KMS-11 (cell line): ENCODE measurements at regions not wholly inside any gene's neighbourhood (a gene's known extent, or its start where the extent isn't known, plus 50 kb on each side); places are given as distances from the start of the nearest gene placed in this dataset.
"Not testable (repeated sequence)": the region's sequence is repeated elsewhere in the genome, so short reads cannot be mapped to it uniquely, and the experiment has no call there.

ENCODE experiments used
- H2AFZ ChIP-seq: fragments of 200-600 bp; sonication (generic); 2 replicates; pipeline ENCODE4 v1.6.1; 2016; ENCODE audit warnings: antibody characterized with exemption, mixed run types, low read depth
- H3K27ac ChIP-seq: fragments of 200-600 bp; sonication (generic); 2 replicates; pipeline ENCODE4 v1.6.1; 2016; ENCODE audit warnings: mild to moderate bottlenecking, mixed run types
- H3K27me3 ChIP-seq: fragments of 200-600 bp; sonication (generic); 2 replicates; pipeline ENCODE4 v1.6.1; 2017; ENCODE audit warnings: mild to moderate bottlenecking, low read depth, mixed run types, moderate library complexity; ENCODE audit not compliant: insufficient read depth
- H3K36me3 ChIP-seq: fragments of 200-600 bp; sonication (generic); 2 replicates; pipeline ENCODE4 v1.6.1; 2017; ENCODE audit warnings: mild to moderate bottlenecking, mixed run types; ENCODE audit not compliant: insufficient read depth
- H3K4me1 ChIP-seq: fragments of 200-600 bp; sonication (generic); 2 replicates; pipeline ENCODE4 v1.6.1; 2016; ENCODE audit warnings: mild to moderate bottlenecking, low read depth, mixed run types; ENCODE audit not compliant: poor library complexity, severe bottlenecking
- H3K4me2 ChIP-seq: fragments of 200-600 bp; sonication (generic); 2 replicates; pipeline ENCODE4 v1.7.0; 2016; ENCODE audit warnings: mild to moderate bottlenecking, mixed run types
- H3K4me3 ChIP-seq: fragments of 200-600 bp; sonication (generic); IDR thresholded peaks from 2 replicates; pipeline ENCODE4 v1.6.1; 2017; ENCODE audit warnings: low read depth, low read length, mixed read lengths; ENCODE audit not compliant: insufficient read depth
- H3K79me2 ChIP-seq: fragments of 200-600 bp; sonication (generic); 2 replicates; pipeline ENCODE4 v1.6.1; 2016; ENCODE audit warnings: low read depth, mixed run types; ENCODE audit not compliant: insufficient read depth
- H3K9ac ChIP-seq: fragments of 200-600 bp; sonication (generic); 2 replicates; pipeline ENCODE4 v1.6.1; 2016; ENCODE audit warnings: mild to moderate bottlenecking, mixed run types
- H4K20me1 ChIP-seq: fragments of 200-600 bp; sonication (generic); 2 replicates; pipeline ENCODE4 v1.6.1; 2016; ENCODE audit warnings: mild to moderate bottlenecking, mixed run types; ENCODE audit not compliant: insufficient read depth
- TF ChIP-seq, protein P1 (sequence below): fragments of 200-600 bp; sonication (generic); conservative IDR thresholded peaks from 2 replicates; pipeline ENCODE4 v1.6.1; 2017; ENCODE audit warnings: low read depth, mild to moderate bottlenecking, antibody characterized with exemption, low read length, moderate library complexity, mixed read lengths

DNA sequence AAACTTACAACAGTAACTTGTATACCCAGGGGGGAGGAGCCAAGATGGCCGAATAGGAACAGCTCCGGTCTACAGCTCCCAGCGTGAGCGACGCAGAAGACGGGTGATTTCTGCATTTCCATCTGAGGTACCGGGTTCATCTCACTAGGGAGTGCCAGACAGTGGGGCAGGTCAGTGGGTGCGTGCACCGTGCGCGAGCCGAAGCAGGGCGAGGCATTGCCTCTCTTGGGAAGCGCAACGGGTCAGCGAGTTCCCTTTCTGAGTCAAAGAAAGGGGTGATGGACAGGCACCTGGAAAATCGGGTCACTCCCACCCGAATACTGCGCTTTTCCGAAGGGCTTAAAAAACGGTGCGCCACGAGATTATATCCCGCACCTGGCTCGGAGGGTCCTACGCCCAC is 278.8 kb downstream of the FAM47B start:
- not testable (repeated sequence) for H3K4me3 ChIP-seq, H4K20me1 ChIP-seq, H3K27ac ChIP-seq

DNA sequence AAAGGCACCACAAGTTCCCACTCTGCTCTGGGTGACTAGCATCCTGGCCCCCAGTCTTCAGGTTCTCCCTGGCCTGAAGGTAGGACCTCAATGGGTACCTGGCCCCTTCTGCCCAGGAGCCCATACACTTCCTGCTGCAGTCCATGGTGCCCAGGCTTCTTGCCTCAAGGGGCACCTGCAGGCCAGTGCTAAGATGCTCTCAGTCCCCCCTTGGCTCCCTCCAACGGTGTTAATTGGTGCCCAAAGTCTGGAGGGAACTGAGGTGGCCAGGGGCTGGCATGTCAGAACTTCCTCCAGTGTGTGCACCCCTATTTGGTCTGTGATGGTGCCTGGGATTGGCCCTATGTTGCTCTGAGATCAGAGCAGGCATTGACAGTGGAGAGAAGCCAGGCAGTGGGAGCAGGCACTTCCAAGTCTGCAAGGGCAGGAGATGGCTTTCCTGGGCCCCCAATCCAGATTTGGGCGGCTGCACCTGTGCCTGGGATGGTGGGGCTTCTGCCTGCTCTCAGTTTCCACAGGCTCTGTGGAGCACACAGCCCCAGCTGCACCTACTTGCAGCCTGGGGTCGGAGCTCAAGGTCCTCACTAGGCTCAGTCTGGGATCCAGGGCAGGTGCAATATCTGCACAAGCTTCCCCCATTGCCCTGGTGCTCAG is 301.6 kb downstream of the FAM47B start:
- H4K20me1 ChIP-seq: no peaks in the 10 kb centered on the region
- TF ChIP-seq, protein P1, sequence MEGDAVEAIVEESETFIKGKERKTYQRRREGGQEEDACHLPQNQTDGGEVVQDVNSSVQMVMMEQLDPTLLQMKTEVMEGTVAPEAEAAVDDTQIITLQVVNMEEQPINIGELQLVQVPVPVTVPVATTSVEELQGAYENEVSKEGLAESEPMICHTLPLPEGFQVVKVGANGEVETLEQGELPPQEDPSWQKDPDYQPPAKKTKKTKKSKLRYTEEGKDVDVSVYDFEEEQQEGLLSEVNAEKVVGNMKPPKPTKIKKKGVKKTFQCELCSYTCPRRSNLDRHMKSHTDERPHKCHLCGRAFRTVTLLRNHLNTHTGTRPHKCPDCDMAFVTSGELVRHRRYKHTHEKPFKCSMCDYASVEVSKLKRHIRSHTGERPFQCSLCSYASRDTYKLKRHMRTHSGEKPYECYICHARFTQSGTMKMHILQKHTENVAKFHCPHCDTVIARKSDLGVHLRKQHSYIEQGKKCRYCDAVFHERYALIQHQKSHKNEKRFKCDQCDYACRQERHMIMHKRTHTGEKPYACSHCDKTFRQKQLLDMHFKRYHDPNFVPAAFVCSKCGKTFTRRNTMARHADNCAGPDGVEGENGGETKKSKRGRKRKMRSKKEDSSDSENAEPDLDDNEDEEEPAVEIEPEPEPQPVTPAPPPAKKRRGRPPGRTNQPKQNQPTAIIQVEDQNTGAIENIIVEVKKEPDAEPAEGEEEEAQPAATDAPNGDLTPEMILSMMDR: no peak
- no peaks in the 10 kb centered on the region for H3K79me2 ChIP-seq
- H3K27me3 ChIP-seq: no peaks in the 10 kb centered on the region
- H3K9ac ChIP-seq: no peak overlapping the region
- H2AFZ ChIP-seq: no peak overlapping the region
- H3K27ac ChIP-seq: no peak overlapping the region
- H3K36me3 ChIP-seq: no peaks in the 10 kb centered on the region
- H3K4me3 ChIP-seq: no peak overlapping the region
- no peak overlapping the region for H3K4me2 ChIP-seq
- no peaks in the 10 kb centered on the region for H3K4me1 ChIP-seq

More for the DNA sequence above, 278.8 kb downstream of the FAM47B start:
- not testable (repeated sequence) for H2AFZ ChIP-seq, H3K79me2 ChIP-seq, H3K4me1 ChIP-seq, H3K9ac ChIP-seq, H3K4me2 ChIP-seq, H3K27me3 ChIP-seq, H3K36me3 ChIP-seq

DNA sequence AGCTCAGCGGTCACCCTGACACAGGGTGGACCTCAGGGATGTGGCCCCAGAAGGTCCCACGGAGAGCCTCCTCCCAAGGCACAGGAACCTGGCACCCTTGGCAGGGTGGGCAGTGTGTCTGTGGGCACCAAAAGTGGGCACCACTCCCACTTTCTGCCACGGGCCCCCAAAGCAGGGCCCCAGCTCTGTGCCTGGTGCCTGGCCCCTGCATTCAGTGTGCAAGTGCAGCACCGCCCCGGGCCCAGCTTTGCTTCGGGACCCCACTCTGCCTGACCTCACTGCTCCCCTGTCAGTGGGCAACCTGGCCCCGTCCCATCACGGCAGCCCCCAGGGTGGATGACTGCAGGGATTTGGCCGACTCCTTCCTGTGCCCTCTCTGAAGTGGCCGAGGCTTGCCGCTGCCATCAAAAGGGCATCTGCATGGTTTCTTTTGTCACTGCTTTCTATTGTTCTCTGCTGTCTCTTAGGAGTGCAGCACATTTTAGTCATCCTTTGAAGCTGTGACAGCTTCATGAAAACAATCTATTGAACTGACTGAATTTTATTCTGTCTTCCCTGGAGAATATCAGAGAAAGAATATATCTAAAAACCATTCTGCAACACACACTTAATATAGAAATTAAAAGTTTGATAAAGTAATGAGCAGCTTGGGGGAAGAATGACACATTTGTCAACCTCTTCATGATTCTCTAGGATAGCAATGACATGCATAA is 302.4 kb downstream of the FAM47B start:
- no peaks in the 10 kb centered on the region for H3K27me3 ChIP-seq
- H3K27ac ChIP-seq: no peak overlapping the region
- H4K20me1 ChIP-seq: no peaks in the 10 kb centered on the region
- no peaks in the 10 kb centered on the region for H3K79me2 ChIP-seq
- H3K9ac ChIP-seq: no peak overlapping the region
- TF ChIP-seq, protein P1: no peak
- no peaks in the 10 kb centered on the region for H3K4me1 ChIP-seq
- H3K36me3 ChIP-seq: no peaks in the 10 kb centered on the region
- H2AFZ ChIP-seq: no peak overlapping the region
- no peak overlapping the region for H3K4me2 ChIP-seq
- H3K4me3 ChIP-seq: no peak overlapping the region

DNA sequence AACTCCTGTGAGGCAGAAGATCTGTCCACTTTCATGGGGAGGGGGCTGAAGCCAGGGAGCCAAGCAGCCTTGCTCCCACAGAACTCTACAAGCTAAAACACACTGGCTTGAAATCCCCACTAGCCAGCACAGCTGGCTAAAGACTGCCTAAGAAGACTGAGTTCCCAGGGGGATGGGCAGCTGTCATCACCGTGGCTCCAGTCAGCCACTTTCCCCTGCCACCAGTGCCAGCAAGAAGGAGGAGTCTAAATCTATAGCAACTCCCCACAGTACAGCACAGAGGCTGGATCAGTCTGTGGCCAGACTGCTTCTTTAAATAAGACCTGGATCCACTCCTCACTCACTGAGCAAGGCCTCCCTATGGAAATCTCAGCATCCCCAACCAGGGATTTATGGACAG is 308.6 kb downstream of the FAM47B start:
- TF ChIP-seq, protein P1: no peak
- no peaks in the 10 kb centered on the region for H3K27me3 ChIP-seq
- H3K27ac ChIP-seq: no peak overlapping the region

DNA sequence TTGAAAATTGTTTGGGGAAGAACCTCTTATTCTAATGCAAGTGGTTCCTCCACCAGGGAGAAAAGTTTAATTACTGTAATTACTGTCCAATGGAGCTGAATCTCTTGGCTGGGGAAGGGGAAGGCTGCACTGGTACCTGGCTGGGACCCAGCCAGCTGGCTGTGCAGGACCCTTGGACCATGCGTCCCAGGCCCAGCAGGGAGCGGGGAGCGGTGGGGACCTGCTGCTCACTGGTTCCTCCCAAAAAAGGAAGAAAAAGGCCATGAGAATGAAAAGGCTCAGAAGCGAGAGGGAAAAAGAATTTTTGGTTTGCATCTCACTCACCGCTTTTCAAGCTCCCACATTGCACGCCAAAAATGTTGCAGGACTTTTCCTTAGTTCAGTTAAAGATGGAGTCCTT is 333.5 kb downstream of the FAM47B start:
- Histone ChIP-seq H3K4me3 (no peak overlapping the region), H3K4me1 (no peaks in the 10 kb centered on the region), H3K27me3 (no peaks in the 10 kb centered on the region), H3K36me3 (no peaks in the 10 kb centered on the region), H4K20me1 (no peaks in the 10 kb centered on the region), H2AFZ (no peak overlapping the region), H3K79me2 (no peaks in the 10 kb centered on the region), H3K9ac (no peak overlapping the region), H3K4me2 (no peak overlapping the region), H3K27ac (no peak overlapping the region)
- TF ChIP-seq, protein P1: no peak

More for the DNA sequence above, 308.6 kb downstream of the FAM47B start:
- Histone ChIP-seq H3K9ac (no peak overlapping the region), H3K36me3 (no peaks in the 10 kb centered on the region), H3K4me2 (no peak overlapping the region), H2AFZ (no peak overlapping the region), H3K4me1 (no peaks in the 10 kb centered on the region), H4K20me1 (no peaks in the 10 kb centered on the region), H3K79me2 (no peaks in the 10 kb centered on the region), H3K4me3 (no peak overlapping the region)
